ENCODE measurements at regions not wholly inside any gene's neighbourhood (a gene's known extent, or its start where the extent isn't known, plus 50 kb on each side); places are given as distances from the start of the nearest gene placed in this dataset.

DNA sequence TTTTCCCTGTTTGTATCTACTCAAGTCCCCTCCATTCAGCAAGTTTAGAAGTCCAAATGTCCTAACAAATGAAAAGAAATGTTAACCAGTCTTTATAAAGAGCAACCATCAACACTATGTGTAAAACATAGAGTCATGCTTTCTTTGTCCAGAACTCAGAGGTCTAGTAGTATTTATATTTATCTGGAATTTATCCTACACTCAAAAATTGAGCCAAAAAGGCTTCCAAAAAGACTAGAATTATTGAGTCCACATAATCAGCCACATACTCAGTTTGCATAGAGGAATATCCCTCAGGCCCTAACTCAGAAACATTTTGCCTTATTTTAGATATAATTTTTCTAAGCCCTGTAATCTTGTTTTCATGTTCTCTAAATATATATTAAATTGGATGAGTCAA lies 455.0 kb downstream of the COL12A1 start:
- Mint-ChIP-seq H3K27me3 (peaks cover 11% of the 10 kb centered on the region), H3K36me3 (no peaks in the 10 kb centered on the region), H3K27ac (no peak overlapping the region), H3K4me1 (ENCODE audit: unreplicated experiment) (no peaks in the 10 kb centered on the region), H3K9me3 (no peaks in the 10 kb centered on the region), H3K4me3 (no peak overlapping the region)
- no peak for DNase-seq (ENCODE audit: extremely low spot score, unreplicated experiment)
- TF ChIP-seq CTCF (conservative IDR thresholded peaks at IDR 0.05): no peak

DNA sequence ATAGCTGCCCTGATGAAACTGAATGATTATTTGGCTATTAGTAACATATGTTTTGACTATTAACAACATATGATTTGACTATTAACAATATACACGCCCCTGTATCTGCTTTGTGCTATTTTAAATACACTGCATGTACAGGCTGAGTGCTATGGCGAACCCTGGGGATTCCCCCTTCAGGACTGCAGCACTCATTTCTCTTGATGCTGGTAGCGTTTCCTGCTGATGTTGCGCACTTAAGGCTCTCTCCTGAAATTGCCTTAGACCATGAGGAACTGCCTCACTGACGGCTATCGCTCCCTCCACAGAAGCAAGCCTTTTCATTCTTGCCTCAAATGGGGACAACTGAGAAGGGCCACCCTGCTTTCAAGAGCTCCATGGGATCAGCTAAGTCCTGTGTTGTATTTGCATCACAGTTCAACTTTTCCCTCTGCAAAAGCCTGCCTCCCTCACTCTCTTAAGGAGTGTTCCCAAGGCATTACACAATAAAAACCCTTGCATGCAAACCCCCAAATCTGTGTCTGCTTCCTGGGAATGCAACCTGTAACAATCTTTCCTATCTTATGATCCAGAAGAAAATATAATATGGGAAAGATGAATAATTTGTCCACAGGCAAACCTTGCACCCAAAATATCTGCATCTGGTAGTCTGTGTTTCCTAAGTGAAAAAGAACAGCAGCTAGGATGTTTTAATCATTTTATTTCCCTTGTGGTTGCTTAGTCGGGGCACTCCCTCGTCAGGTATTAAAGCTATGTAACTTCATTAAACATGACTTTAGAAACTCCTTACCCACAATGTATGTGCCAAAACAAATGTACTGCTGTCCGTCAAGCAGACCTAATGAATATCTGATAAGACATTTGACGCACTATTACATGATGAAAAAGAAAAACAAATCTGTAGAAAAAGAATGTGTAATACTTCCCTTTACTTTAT lies 456.4 kb downstream of the COL12A1 start:
- peaks cover 11% of the 10 kb centered on the region for H3K27me3 Mint-ChIP-seq
- no peak for DNase-seq (ENCODE audit: extremely low spot score, unreplicated experiment)
- TF ChIP-seq CTCF (conservative IDR thresholded peaks at IDR 0.05): no peak
- H3K9me3 Mint-ChIP-seq: no peaks in the 10 kb centered on the region
- H3K4me3 Mint-ChIP-seq: no peak overlapping the region
- H3K4me1 Mint-ChIP-seq (ENCODE audit: unreplicated experiment): no peaks in the 10 kb centered on the region
- H3K27ac Mint-ChIP-seq: no peak overlapping the region
- no peaks in the 10 kb centered on the region for H3K36me3 Mint-ChIP-seq

DNA sequence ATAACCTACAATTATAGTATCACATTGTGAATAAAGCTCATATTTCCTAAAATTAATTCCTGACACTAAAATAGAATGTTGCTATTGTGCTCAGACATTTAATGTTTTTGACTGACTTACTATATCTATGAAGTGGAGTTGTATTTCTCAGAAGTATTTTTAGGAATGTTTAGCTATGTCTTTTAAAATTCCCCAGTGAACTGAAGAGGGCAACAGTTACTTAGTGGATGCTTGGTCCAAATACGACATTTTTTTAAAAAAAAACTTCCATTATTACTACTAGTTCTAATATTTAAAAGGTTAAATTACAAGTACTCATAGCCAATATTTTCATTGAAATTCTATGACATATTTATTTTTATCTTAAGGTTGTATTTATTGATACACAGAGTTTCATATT lies 460.2 kb downstream of the COL12A1 start:
- H3K4me3 Mint-ChIP-seq: no peak overlapping the region
- no peak overlapping the region for H3K27ac Mint-ChIP-seq
- H3K9me3 Mint-ChIP-seq: no peaks in the 10 kb centered on the region
- peaks cover 6% of the 10 kb centered on the region for H3K4me1 Mint-ChIP-seq (ENCODE audit: unreplicated experiment)
- peaks cover 4% of the 10 kb centered on the region for H3K27me3 Mint-ChIP-seq
- no peaks in the 10 kb centered on the region for H3K36me3 Mint-ChIP-seq
- DNase-seq (ENCODE audit: extremely low spot score, unreplicated experiment): no peak
- no peak for TF ChIP-seq CTCF (conservative IDR thresholded peaks at IDR 0.05)

GRCh38 chr6:74742793-74743508 lies 462.9 kb downstream of the COL12A1 start:
- Mint-ChIP-seq H3K4me3 (no peak overlapping the region), H3K4me1 (ENCODE audit: unreplicated experiment) (peaks cover 6% of the 10 kb centered on the region), H3K36me3 (no peaks in the 10 kb centered on the region), H3K27me3 (no peaks in the 10 kb centered on the region), H3K9me3 (no peaks in the 10 kb centered on the region), H3K27ac (no peak overlapping the region)
- TF ChIP-seq CTCF (conservative IDR thresholded peaks at IDR 0.05): no peak
- no peak for DNase-seq (ENCODE audit: extremely low spot score, unreplicated experiment)

DNA sequence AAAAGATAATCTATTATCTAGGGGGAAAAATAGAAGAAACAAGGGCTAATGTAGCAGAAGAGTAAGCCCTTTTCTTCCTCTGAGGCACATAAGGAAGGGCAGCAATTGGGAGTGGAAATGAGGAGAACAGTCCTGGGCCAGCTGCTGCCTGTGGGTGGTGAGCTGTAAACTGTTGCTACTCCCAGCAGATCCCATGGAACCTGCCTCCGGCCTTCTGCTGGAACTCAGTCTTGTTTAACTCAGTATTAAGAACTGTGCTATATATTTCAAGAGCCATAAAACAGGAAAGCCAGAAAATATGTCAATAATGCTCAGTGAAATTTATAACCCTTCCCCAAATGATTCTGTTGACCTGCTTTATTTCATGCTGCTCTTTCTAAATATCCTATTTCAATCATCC lies 464.2 kb downstream of the COL12A1 start:
- H3K4me3 Mint-ChIP-seq: no peak overlapping the region
- no peaks in the 10 kb centered on the region for H3K27me3 Mint-ChIP-seq
- no peak for TF ChIP-seq CTCF (conservative IDR thresholded peaks at IDR 0.05)
- H3K36me3 Mint-ChIP-seq: no peaks in the 10 kb centered on the region
- no peaks in the 10 kb centered on the region for H3K9me3 Mint-ChIP-seq
- H3K27ac Mint-ChIP-seq: no peak overlapping the region
- DNase-seq (ENCODE audit: extremely low spot score, unreplicated experiment): no peak
- peaks cover 6% of the 10 kb centered on the region for H3K4me1 Mint-ChIP-seq (ENCODE audit: unreplicated experiment)

All from type B pancreatic cell (in vitro differentiated cells).